ENCODE measurements at regions not wholly inside any gene's neighbourhood (a gene's known extent, or its start where the extent isn't known, plus 50 kb on each side); places are given as distances from the start of the nearest gene placed in this dataset.

DNA sequence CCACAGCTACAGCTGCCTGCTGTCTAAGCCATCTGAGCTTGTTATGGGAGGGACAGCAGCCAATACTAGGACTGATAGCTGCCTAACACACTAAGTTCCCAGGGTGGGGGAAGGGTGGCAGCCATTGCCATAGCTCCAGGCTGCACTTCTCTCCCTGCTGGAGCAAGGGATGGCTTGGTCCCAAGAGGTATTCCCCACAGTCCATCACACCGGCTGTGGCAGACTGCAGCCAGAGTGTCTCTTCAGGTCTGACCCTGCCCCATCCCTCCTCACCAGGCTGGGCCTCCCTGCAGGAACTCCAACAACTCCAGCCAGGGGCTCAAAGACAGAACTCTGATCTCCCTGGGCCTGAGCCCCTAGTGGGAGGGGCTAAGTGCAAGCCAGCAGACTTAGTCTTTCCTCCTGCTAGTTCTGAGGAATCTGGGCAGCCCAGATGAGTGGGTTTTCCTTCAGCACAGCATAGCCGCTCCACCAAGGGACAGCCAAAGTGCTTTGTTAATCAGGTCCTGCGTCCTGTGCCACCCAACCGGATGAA is 632.1 kb downstream of the SOCS6 start (continued):
- TF ChIP-seq, protein P1, sequence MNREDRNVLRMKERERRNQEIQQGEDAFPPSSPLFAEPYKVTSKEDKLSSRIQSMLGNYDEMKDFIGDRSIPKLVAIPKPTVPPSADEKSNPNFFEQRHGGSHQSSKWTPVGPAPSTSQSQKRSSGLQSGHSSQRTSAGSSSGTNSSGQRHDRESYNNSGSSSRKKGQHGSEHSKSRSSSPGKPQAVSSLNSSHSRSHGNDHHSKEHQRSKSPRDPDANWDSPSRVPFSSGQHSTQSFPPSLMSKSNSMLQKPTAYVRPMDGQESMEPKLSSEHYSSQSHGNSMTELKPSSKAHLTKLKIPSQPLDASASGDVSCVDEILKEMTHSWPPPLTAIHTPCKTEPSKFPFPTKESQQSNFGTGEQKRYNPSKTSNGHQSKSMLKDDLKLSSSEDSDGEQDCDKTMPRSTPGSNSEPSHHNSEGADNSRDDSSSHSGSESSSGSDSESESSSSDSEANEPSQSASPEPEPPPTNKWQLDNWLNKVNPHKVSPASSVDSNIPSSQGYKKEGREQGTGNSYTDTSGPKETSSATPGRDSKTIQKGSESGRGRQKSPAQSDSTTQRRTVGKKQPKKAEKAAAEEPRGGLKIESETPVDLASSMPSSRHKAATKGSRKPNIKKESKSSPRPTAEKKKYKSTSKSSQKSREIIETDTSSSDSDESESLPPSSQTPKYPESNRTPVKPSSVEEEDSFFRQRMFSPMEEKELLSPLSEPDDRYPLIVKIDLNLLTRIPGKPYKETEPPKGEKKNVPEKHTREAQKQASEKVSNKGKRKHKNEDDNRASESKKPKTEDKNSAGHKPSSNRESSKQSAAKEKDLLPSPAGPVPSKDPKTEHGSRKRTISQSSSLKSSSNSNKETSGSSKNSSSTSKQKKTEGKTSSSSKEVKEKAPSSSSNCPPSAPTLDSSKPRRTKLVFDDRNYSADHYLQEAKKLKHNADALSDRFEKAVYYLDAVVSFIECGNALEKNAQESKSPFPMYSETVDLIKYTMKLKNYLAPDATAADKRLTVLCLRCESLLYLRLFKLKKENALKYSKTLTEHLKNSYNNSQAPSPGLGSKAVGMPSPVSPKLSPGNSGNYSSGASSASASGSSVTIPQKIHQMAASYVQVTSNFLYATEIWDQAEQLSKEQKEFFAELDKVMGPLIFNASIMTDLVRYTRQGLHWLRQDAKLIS (CRISPR knock-in tag; IDR thresholded peaks at IDR 0.05; ENCODE audit: borderline replicate concordance), result no peak
- no peak for TF ChIP-seq ATF1 (CRISPR knock-in tag; IDR thresholded peaks at IDR 0.05)
- TF ChIP-seq ZNF219 (CRISPR knock-in tag; IDR thresholded peaks at IDR 0.05; ENCODE audit: borderline replicate concordance), result no peak
- TF ChIP-seq, protein P2, sequence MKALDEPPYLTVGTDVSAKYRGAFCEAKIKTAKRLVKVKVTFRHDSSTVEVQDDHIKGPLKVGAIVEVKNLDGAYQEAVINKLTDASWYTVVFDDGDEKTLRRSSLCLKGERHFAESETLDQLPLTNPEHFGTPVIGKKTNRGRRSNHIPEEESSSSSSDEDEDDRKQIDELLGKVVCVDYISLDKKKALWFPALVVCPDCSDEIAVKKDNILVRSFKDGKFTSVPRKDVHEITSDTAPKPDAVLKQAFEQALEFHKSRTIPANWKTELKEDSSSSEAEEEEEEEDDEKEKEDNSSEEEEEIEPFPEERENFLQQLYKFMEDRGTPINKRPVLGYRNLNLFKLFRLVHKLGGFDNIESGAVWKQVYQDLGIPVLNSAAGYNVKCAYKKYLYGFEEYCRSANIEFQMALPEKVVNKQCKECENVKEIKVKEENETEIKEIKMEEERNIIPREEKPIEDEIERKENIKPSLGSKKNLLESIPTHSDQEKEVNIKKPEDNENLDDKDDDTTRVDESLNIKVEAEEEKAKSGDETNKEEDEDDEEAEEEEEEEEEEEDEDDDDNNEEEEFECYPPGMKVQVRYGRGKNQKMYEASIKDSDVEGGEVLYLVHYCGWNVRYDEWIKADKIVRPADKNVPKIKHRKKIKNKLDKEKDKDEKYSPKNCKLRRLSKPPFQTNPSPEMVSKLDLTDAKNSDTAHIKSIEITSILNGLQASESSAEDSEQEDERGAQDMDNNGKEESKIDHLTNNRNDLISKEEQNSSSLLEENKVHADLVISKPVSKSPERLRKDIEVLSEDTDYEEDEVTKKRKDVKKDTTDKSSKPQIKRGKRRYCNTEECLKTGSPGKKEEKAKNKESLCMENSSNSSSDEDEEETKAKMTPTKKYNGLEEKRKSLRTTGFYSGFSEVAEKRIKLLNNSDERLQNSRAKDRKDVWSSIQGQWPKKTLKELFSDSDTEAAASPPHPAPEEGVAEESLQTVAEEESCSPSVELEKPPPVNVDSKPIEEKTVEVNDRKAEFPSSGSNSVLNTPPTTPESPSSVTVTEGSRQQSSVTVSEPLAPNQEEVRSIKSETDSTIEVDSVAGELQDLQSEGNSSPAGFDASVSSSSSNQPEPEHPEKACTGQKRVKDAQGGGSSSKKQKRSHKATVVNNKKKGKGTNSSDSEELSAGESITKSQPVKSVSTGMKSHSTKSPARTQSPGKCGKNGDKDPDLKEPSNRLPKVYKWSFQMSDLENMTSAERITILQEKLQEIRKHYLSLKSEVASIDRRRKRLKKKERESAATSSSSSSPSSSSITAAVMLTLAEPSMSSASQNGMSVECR (CRISPR knock-in tag; IDR thresholded peaks at IDR 0.05; ENCODE audit: borderline replicate concordance), result no peak
- no peak for TF ChIP-seq TP53 (CRISPR knock-in tag; IDR thresholded peaks at IDR 0.05)
- no peak for TF ChIP-seq ZNF416 (CRISPR knock-in tag; IDR thresholded peaks at IDR 0.05)
- no peak for TF ChIP-seq GRHL2 (CRISPR knock-in tag; IDR thresholded peaks at IDR 0.05; ENCODE audit: insufficient replicate concordance, severe bottlenecking)
- TF ChIP-seq, protein P3, sequence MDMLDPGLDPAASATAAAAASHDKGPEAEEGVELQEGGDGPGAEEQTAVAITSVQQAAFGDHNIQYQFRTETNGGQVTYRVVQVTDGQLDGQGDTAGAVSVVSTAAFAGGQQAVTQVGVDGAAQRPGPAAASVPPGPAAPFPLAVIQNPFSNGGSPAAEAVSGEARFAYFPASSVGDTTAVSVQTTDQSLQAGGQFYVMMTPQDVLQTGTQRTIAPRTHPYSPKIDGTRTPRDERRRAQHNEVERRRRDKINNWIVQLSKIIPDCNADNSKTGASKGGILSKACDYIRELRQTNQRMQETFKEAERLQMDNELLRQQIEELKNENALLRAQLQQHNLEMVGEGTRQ (CRISPR knock-in tag; IDR thresholded peaks at IDR 0.05), result no peak
- TF ChIP-seq RELA (CRISPR knock-in tag; IDR thresholded peaks at IDR 0.05; ENCODE audit: borderline replicate concordance), result no peak
- no peak for TF ChIP-seq HMGA2 (CRISPR knock-in tag; IDR thresholded peaks at IDR 0.05)
- no peak for TF ChIP-seq IRF2 (CRISPR knock-in tag; IDR thresholded peaks at IDR 0.05; ENCODE audit: borderline replicate concordance, low read depth)
- no peak for TF ChIP-seq RORB (CRISPR knock-in tag; IDR thresholded peaks at IDR 0.05)

DNA sequence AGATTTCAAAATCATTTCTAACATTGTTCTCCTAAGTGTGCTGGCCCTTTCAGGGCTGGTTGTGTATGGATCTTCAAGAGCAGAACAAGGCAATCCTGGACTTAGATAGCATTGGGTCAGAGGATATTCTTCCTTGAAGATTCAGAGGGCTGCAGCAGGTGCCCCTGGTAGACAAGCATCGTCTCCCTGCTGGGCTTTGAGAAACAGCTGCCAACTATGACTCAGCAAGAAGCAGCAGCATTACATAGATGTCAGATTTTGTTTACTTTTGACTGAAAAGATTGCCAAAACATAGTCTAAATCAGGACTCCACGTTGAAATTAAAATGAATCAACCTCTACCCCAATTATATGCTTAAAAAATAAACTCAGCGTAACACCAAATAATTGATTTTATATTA is 618.8 kb downstream of the SOCS6 start:
- no peak for DNase-seq (ENCODE audit: low spot score)
- CTCF ChIA-PET, result no interaction called here
- H3K4me1 Mint-ChIP-seq, result no peaks in the 10 kb centered on the region
- no peak for ATAC-seq
- H3K9me3 Mint-ChIP-seq, result peaks cover 83% of the 10 kb centered on the region
- peaks cover 12% of the 10 kb centered on the region for H3K27me3 Mint-ChIP-seq (ENCODE audit: low read depth)
- no peak overlapping the region for H3K4me3 Mint-ChIP-seq
- POLR2A ChIA-PET, result no interaction called here
- H3K27ac Mint-ChIP-seq, result no peak overlapping the region
- peaks cover 64% of the 10 kb centered on the region for H3K36me3 Mint-ChIP-seq
- TF ChIP-seq, protein P4, sequence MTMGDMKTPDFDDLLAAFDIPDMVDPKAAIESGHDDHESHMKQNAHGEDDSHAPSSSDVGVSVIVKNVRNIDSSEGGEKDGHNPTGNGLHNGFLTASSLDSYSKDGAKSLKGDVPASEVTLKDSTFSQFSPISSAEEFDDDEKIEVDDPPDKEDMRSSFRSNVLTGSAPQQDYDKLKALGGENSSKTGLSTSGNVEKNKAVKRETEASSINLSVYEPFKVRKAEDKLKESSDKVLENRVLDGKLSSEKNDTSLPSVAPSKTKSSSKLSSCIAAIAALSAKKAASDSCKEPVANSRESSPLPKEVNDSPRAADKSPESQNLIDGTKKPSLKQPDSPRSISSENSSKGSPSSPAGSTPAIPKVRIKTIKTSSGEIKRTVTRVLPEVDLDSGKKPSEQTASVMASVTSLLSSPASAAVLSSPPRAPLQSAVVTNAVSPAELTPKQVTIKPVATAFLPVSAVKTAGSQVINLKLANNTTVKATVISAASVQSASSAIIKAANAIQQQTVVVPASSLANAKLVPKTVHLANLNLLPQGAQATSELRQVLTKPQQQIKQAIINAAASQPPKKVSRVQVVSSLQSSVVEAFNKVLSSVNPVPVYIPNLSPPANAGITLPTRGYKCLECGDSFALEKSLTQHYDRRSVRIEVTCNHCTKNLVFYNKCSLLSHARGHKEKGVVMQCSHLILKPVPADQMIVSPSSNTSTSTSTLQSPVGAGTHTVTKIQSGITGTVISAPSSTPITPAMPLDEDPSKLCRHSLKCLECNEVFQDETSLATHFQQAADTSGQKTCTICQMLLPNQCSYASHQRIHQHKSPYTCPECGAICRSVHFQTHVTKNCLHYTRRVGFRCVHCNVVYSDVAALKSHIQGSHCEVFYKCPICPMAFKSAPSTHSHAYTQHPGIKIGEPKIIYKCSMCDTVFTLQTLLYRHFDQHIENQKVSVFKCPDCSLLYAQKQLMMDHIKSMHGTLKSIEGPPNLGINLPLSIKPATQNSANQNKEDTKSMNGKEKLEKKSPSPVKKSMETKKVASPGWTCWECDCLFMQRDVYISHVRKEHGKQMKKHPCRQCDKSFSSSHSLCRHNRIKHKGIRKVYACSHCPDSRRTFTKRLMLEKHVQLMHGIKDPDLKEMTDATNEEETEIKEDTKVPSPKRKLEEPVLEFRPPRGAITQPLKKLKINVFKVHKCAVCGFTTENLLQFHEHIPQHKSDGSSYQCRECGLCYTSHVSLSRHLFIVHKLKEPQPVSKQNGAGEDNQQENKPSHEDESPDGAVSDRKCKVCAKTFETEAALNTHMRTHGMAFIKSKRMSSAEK (CRISPR knock-in tag; IDR thresholded peaks at IDR 0.05; ENCODE audit: borderline replicate concordance), result no peak
- TF ChIP-seq, protein P2 (CRISPR knock-in tag; IDR thresholded peaks at IDR 0.05; ENCODE audit: borderline replicate concordance), result no peak
- TF ChIP-seq SMAD3 (CRISPR knock-in tag; IDR thresholded peaks at IDR 0.05; ENCODE audit: borderline replicate concordance) (no peak), JUN (CRISPR knock-in tag; IDR thresholded peaks at IDR 0.05) (no peak), RELA (CRISPR knock-in tag; IDR thresholded peaks at IDR 0.05; ENCODE audit: borderline replicate concordance) (no peak), ZNF263 (CRISPR knock-in tag; IDR thresholded peaks at IDR 0.05; ENCODE audit: low read depth) (no peak)
